Embryonic facial prominence (tissue), 1 donor: ENCODE measurements at regions not wholly inside any gene's neighbourhood (a gene's known extent, or its start where the extent isn't known, plus 50 kb on each side); places are given as distances from the start of the nearest gene placed in this dataset.

ENCODE experiments used
- DNase-seq: peaks from one replicate; pipeline ENCODE4 v3.0.0-alpha.2; 2016; ENCODE audit errors: extremely low spot score

DNA sequence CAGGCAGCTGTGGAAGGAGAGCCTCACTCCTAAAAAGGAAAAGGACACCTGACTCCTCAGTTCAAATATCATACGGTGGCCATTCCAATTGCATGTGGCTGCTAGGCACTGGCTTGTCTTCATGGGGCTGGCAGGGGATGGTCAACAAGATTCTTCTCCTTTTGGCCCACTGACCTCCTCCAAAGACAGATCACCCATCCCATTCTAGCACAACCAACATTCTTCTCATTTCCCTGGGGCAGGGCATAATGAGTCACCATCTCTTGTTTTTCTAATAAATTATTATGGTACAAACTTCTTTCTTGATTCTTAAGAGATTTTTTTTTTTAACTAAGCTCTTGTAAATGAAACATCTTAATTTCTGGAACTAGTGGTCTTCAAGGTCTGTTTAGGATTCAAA lies 136.7 kb upstream of the NBEA start:
- no peak for DNase-seq

DNA sequence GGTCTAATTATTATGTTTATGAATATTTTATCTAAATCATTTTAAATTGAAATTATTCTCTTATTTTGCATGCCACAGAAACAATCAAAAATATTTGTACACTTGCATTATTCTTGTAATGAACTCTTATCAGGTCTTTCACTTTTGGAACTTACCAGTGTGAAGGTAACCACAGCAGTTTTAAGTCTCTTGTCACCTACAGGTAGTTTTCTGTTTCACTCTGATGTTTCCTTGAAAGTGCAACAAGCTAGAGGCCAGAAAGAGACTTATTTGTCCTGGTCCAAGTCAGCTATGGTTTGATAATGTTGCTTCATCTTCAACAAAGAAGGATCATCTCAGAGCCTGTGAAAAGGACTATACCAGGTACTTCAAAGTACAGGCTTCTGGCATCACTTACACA lies 133.4 kb upstream of the NBEA start:
- DNase-seq = no peak

DNA sequence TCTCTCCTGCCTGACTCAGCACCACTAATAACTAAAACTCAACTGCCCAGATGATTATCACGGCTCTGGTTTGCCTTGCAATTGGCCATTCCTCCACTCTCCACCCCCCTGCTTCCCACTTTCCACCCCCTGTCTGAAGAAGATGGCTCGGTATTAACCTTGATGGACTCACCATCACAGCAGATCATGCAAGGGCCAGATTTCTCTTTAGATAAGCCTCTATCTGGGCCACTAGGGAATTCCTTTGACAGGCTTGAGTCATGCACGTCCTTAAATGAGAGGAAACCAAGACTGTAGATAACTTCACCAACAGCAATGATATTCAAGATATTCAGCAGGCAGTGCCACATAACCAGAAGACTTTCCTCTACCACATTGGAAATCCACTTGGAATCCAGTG lies 131.1 kb upstream of the NBEA start:
- no peak for DNase-seq

DNA sequence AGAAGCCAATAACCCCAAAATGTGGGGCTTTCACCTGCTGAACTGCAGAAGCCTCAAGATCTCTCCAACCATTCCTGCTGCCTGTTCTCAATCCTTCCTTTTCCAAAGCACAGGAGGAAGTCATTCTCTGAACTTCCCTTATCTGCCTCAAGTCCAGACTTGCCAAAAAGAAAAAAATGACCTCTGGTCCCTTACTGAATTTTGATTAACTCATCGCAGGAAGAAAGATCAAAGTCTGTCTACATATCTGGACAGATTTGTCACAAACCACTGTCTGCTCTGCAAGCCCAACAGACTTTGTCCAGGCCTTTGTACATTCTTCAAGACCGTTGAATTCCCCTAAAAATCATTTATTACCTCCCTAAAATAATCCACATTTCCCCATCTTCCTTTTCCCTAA lies 126.5 kb upstream of the NBEA start:
- no peak for DNase-seq

DNA sequence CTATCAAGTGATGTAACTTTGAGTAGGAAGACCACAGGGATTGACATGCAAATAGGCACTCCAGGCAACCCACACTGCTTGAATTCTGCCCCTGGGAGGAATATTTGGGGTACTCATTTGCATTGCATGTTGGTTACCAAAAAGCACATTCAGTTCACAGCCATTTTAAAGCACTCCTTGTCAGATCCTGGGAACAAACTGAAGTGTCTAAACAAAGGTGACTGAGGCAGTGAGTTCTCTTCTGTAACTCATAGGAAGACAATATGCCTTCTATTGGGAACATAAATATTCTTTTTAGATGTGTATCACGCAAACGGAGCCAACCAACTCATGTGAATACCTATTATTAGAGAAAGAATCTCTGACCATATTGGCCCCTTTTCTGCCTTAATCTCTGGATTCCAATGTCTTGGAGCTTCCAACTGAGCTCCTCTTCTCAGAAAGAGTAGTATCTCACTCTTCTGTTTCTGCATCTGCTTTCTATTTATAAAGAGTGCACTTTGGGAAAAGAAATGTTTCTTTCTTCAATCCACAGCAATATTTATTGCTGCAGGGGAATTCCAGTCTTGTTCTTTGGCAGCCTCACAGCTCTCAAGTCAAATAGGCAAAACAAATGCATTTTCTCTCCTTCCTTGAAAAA lies 125.7 kb upstream of the NBEA start:
- peak; percentile 75 for DNase-seq

DNA sequence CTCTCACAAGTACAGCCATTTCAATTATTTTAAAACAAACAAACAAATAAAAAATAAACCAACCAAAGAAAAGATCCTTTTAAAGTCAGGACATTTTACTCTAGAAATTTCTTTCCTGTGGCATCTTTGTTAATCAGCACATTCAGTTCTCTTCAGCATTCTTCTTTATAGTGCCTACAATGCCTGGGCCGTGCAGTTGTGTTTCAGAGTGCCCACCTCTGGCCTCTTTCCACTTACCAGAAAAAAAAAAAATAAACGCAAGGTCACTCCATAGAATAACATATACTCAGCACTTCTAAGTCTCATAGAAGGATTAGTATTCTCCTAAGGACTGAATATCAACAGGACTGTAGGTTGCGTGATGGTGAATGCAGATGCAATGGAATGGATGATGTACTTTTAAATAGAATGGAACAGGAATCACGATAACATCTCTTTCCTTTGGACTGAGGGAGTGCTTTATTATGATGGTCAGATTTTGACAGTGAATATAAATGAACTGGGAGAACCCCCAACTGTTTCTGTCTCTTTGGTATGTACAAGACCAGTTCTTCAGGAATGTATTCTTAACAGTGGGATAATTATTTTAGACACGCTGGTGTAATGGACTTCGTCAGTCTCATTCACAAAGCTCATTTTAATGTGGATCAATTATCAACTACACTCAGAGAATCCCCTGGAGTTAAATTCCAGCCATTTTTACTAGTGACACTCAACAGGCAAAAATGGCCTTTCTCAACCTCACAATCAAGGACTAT lies 125.0 kb upstream of the NBEA start:
- no peak for DNase-seq

DNA sequence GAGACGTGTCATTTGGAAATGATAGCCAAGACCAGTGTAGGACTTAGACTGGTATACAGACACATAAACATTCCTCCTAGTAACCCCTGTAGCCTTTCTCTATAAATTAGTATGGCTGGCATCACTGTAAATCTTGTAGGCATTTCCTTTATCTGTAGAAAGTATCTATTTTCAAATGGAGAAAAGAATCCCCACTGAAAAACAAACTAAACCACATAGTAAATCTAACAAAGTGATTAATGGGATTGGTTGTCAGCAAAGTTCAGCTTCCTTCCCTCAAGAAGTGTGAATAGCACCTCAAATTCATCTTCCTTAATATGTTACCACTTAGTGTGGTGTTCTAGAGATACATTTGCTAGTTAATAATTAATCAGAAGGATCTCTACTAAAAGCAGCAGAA lies 119.4 kb upstream of the NBEA start:
- no peak for DNase-seq

DNA sequence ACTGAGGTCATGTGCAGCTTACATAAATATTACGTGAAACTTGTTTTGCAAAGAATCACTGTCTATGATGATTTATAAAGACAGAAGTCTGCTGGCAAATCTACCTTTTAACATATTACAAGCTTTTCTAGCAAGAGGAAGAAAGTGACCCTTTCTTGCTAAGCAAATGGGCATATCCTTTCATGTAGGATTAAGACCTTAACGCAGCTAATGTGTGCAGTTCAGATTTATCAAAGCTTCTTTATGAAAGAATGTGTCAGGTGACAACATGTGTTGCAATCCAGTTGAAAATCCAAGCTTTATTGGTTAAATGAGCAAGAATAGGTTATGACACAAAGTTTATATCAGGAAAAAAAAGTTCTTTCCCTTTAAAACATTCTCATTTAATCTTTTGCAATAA lies 115.6 kb upstream of the NBEA start:
- no peak for DNase-seq

DNA sequence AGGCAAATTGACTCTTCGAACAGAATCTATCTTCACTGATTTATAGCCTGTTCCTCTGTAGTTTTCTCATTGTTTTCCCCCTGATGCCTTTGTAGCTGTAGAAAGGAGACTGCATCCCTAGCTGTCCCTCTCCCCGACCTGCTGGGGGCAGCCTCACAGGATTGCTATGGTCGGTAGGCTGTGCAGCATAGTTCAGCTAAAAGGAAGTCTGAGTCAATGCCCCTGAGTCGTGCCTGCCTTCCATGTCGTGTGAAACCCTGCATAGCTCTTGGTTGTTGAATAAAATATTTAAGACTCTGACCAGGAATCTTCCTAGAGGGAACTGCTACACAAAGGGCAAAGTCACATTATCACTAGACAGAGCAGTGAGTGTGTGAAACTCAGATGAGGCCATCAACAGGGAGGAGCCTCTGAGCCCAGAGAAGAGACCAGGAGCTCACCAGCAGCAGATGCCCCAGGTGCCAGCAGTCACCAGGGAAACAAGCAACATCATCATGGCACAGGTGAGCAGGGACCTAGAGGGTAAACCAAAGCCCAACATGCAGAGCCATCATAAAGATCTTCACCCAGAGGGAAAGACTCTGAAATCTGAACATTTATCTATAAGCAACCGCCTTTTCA lies 108.4 kb upstream of the NBEA start:
- DNase-seq = no peak

DNA sequence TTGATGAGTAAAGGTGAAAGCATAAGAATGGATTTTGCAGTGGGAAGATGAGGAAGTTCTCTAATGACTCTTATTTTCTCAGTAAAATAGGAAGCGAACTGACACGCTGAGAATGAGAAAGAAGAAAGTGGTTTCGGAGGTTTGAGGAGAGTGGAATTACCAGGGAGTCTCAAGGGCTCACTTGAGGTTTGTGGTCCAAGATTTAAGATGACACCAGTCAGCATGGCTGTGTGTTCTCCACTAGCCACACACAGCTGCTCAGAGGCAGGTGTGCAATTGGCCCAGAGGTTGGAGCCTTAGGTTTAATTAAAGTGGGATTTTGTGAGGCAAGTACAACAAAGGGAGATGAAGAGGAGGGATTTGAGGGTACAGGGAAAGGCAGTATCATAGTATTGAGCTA lies 99.6 kb upstream of the NBEA start:
- DNase-seq = no peak

DNA sequence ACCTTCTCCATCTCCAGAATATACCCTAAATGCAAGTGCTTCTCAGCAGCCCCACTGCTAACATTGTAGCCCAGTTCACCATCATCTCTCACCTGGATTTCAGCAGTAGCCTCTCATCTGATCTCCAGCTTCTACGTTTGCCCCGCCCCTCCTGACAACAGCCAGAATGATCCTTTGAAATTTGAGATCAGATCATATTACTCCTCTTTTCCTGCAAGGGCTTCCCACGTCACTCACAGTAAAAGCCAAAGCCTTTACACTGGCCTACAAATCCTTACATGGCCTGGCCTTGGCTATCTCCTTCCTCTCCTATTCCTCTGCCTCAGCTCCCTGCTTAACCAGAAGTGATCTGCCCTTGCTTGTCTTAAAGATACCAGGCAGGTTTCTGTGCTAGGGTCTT lies 94.3 kb upstream of the NBEA start:
- no peak for DNase-seq

DNA sequence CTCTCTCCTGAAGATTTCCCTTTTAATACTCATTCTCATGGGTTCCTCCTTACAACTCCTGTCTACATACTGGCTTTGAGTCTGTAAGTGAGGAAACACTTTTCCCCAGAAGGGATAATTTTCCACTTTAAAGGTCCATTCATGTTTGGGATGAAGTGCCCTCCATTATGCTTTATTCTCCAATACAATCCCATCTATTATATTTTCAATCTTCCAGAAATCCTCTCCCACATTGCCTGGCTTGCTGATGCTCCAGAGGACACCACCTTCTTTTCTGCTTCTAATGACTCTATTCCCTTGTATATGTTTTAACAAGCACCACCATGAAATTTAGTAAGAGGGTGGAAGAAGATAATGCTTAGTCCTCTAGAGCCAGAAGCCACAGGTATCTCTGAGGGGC lies 92.7 kb upstream of the NBEA start:
- DNase-seq = no peak

DNA sequence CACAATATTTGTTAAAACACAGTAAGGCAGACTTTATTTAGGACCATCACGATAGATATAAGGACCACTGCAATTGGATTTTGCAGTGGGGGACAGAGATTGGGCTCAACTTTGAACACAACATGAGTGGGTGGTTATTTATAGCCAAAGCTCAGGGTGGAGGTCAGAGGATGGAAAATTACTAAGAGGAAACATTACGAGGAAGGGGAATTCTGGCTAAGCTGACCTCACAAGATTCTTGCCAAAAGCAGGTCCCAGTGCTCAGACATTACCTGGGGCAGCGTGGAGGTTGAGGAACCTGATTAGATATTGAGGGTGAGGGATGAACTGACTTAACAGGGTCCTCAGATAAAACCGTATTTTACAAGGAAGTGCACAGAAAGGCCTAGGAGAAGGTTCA lies 88.9 kb upstream of the NBEA start:
- DNase-seq = no peak

DNA sequence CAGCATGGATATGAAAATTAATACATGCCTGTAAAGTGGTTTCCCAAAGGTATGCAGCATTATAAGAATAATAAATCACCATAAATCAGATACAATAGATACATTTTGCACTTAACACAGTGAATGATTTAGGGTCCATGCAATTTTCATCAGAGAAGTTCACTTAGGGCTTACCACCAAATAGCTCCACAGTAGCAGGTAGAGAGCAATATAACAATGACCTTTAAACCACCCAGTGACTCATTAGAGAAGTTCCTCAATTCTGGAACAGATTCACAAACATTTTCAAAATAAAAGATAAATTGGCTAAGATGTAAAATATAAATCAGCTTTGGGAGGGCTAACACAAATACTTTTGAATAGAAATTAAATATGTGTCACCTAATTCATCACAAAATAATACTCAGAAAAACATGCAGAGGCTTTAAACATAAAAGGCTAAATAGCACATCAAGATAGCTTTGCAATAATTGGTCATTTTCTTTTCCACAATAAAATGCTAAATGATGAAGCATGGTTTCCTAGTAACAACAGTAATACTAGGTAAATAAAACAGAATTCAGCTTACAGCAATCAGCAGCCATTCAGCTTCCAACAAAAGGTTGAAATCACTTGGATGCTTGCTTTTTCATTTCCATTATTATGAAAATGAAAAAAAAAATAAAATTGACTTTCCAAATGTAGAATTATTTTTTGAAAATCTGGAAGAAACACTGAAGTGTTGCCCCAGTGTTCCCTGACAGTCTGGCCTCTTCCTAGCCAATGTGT lies 84.3 kb upstream of the NBEA start:
- no peak for DNase-seq

DNA sequence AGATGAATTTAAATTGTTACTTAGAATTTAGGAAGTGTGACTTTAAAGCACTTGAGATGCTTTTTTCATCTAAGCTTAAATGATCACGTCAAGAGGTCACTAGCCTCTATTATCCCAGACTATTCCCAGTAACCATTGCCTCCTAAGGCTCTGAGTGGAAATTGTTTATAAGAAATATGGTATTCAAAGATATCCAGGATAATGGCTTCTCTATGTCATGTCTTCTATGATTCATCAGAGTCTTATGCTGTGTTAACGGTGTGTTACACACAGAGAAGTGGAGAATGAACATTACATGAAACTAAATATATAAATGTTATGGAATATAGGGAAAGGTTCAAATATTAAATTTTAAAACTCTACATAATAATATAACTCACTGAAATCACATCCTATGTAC lies 79.8 kb upstream of the NBEA start:
- DNase-seq = no peak

DNA sequence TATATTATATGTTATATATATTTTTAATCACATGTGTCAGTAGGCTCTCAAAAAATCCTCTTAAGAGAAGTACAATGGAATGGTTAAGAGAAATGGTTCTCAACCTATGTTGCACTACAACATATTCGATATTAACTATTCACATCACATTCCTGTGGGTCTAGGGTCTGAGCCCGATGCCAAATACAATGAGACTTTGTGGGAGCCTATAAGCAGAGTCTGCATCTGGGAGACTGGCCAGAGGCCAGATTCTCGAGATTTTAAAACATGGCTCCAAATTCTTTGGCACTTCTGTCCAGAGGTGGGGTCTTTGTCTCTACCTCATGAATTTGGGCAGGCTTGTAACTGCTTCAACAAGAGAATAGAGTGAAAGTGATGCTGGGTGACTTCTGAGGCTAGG lies 79.4 kb upstream of the NBEA start:
- DNase-seq = no peak

DNA sequence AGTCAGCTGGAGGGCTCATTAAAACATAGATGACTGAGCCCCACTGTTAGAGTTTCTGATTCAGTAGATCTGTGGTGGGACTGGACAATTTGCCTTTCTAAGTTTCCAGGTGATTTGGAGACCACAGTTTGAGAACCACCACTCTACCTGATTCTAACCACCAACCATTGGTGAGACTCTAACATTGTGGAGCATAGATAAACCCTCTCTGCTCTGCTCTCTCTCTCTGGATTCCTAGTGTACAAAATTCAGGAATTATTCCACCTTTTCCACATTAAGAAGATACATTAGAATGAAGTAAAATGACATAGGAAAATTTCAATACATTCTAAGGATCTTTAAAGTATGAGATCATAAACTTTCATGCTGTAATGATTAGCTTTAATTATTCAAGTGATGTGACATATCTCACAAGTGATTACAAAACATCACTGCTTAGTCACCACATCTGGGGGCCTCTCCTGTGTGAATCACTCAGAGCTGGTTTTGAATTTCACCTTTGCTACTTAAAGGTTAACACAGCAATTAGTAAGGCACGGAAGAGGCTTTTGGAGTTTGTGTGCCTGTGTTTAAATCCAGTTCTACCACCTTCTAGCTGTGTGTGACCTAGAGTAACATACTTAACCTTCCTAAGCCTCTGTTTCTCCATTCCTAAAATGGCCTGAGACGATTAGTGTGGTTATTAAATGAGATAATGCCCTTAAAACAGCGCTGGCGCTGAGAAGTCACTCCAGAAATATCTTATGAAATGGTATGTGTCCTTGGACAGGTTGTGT lies 78.5 kb upstream of the NBEA start:
- no peak for DNase-seq

DNA sequence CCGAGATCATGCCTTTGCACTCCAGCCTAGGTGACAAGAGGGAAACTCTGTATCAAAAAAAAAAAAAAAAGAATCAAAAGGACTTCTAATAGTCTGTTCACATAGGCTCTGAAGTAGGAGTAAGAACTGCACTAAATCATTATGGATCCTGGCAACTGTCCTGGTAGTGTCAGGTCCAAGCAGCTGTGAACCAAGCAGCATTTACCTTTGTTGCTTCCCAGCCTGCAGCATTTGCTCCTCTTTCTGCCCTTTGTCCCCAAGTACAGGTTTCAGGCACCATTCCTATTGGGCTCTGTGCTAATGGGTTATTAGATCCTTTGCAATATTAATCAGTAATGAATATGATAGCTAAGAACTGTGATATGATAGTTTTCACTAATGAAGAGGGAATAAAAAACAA lies 77.4 kb upstream of the NBEA start:
- no peak for DNase-seq

DNA sequence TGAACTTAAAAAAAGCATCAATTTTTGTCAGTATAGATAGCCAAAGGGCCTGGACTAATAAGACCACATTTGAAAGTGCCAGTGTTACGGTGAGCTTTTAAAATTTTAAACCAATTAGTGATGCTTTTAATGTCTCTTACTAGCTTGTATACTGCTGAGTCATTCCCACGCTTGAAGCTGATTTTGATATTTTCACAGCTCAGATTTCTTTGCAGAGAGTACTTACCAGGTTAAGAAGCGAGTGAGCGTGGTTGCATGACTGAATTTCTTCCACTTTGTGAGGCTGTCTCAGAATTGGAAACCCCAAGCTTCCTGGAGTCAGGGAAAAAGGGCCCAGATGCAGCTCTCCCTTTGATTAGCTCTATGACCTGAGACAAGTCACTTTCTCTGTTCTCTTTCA lies 74.5 kb upstream of the NBEA start:
- DNase-seq = no peak

DNA sequence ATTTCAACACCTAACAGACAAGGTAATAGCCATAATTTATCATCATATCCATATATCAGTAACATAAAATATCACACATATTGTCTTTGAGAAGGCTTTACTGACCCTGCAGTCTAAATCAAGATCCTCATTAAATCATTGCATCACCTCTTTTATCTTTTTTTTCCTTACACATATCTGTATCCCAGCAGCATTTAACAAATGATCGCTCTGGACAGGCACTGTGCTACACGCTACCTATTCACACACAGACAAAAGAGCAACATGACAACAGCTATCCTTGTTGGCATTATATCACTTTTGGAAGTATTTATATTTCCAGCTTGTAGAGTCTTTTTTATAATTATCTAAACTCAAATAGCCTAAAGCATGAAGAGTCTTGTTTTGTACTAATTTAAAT lies 73.3 kb upstream of the NBEA start:
- DNase-seq = no peak

DNA sequence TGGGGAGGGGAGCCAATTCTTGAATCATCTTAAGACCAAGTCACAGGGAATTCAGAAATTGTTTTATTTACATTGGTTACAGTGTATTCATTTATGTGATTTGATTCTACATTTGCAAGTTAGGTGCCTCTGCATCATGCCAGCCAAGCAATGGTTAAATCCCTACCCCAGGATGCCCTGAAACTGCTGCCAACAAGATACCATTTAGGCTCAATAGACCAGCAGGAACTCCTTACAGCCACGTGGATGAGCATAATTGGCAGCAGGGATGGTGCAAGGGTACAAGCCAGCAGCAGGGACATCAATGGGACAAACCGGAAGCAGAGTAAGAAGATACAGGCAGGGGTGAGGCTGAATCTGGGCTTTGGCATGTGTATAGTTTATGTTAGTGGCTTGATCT lies 72.4 kb upstream of the NBEA start:
- DNase-seq = no peak

DNA sequence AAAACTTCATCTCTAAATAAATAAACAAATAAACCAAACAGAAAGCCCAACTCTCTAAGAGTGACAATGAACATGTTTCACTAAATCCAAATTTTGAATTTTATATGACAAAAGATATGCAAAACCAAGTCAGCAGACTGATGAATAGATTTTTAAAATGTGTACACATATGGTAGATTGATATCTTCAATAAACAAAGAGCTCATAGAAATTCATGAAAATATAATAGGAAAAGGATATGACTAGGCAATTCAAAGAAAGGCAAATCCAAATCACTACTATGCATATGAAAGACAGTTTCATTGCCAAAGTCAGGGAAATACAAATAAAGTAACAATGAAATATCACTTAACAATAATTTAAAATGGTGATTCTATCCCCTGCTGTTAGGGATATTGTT lies 63.7 kb upstream of the NBEA start:
- no peak for DNase-seq
